Stimulated activated naive CD8-positive, alpha-beta T cell treated with anti-CD3 and anti-CD28 coated beads, Interleukin-15, Interleukin-2, amounts not matched to agents 100 ng/mL and 50 ng/mL, for 24 hours (primary cell): ENCODE measurements at regions not wholly inside any gene's neighbourhood (a gene's known extent, or its start where the extent isn't known, plus 50 kb on each side); places are given as distances from the start of the nearest gene placed in this dataset.

Experiments used
- H3K27ac Mint-ChIP-seq: one replicate; pipeline ENCODE4 v1.8.0; 2021; ENCODE audit warnings: mild to moderate bottlenecking, mixed read lengths
- H3K27me3 Mint-ChIP-seq: one replicate; pipeline ENCODE4 v1.8.0; 2021; ENCODE audit warnings: mixed read lengths
- H3K36me3 Mint-ChIP-seq: one replicate; pipeline ENCODE4 v1.8.0; 2021; ENCODE audit warnings: low read depth, mixed read lengths
- H3K4me1 Mint-ChIP-seq: one replicate; pipeline ENCODE4 v1.8.0; 2021; ENCODE audit warnings: low read depth, mixed read lengths
- H3K4me3 Mint-ChIP-seq: one replicate; pipeline ENCODE4 v1.8.0; 2021; ENCODE audit warnings: mild to moderate bottlenecking, mixed read lengths
- H3K9me3 Mint-ChIP-seq: one replicate; pipeline ENCODE4 v1.8.0; 2021; ENCODE audit warnings: mixed read lengths

GRCh38 chr14:98847521-98848468 is 424.2 kb downstream of the BCL11B start:
- H3K27me3 Mint-ChIP-seq: no peaks in the 10 kb centered on the region
- no peak overlapping the region for H3K4me3 Mint-ChIP-seq
- H3K4me1 Mint-ChIP-seq: peaks cover 4% of the 10 kb centered on the region
- H3K9me3 Mint-ChIP-seq: no peaks in the 10 kb centered on the region
- H3K27ac Mint-ChIP-seq: no peak overlapping the region
- H3K36me3 Mint-ChIP-seq: no peaks in the 10 kb centered on the region

GRCh38 chr14:98853063-98853729 is 418.8 kb downstream of the BCL11B start:
- no peaks in the 10 kb centered on the region for H3K27me3 Mint-ChIP-seq
- no peaks in the 10 kb centered on the region for H3K36me3 Mint-ChIP-seq
- H3K4me1 Mint-ChIP-seq: no peaks in the 10 kb centered on the region
- no peak overlapping the region for H3K27ac Mint-ChIP-seq
- H3K4me3 Mint-ChIP-seq: no peak overlapping the region
- no peaks in the 10 kb centered on the region for H3K9me3 Mint-ChIP-seq

- Mint-ChIP-seq H3K27me3 (no peaks in the 10 kb centered on the region), H3K36me3 (no peaks in the 10 kb centered on the region), H3K4me3 (no peak overlapping the region), H3K27ac (no peak overlapping the region), H3K9me3 (no peaks in the 10 kb centered on the region), H3K4me1 (no peaks in the 10 kb centered on the region)
Observed at GRCh38 chr14:98855926-98856715, 415.9 kb downstream of the BCL11B start.

GRCh38 chr14:98858158-98858557 is 413.8 kb downstream of the BCL11B start:
- no peaks in the 10 kb centered on the region for H3K27me3 Mint-ChIP-seq
- no peaks in the 10 kb centered on the region for H3K36me3 Mint-ChIP-seq
- H3K27ac Mint-ChIP-seq: no peak overlapping the region
- no peaks in the 10 kb centered on the region for H3K4me1 Mint-ChIP-seq
- H3K9me3 Mint-ChIP-seq: no peaks in the 10 kb centered on the region
- H3K4me3 Mint-ChIP-seq: no peak overlapping the region

- no peak overlapping the region for H3K27ac Mint-ChIP-seq
- H3K4me3 Mint-ChIP-seq: no peak overlapping the region
- H3K4me1 Mint-ChIP-seq: no peaks in the 10 kb centered on the region
- H3K27me3 Mint-ChIP-seq: no peaks in the 10 kb centered on the region
- no peaks in the 10 kb centered on the region for H3K9me3 Mint-ChIP-seq
- no peaks in the 10 kb centered on the region for H3K36me3 Mint-ChIP-seq
Observed at GRCh38 chr14:98858561-98858960, 413.4 kb downstream of the BCL11B start.

- Mint-ChIP-seq H3K36me3 (no peaks in the 10 kb centered on the region), H3K4me1 (no peaks in the 10 kb centered on the region), H3K27me3 (no peaks in the 10 kb centered on the region), H3K4me3 (no peak overlapping the region), H3K27ac (no peak overlapping the region), H3K9me3 (no peaks in the 10 kb centered on the region)
Observed at GRCh38 chr14:98859301-98859700, 412.7 kb downstream of the BCL11B start.

GRCh38 chr14:98864211-98864610 is 407.8 kb downstream of the BCL11B start:
- H3K9me3 Mint-ChIP-seq: no peaks in the 10 kb centered on the region
- H3K27me3 Mint-ChIP-seq: no peaks in the 10 kb centered on the region
- no peak overlapping the region for H3K27ac Mint-ChIP-seq
- no peaks in the 10 kb centered on the region for H3K36me3 Mint-ChIP-seq
- peaks cover 4% of the 10 kb centered on the region for H3K4me1 Mint-ChIP-seq
- H3K4me3 Mint-ChIP-seq: no peak overlapping the region

GRCh38 chr14:98867146-98867545 is 404.9 kb downstream of the BCL11B start:
- no peaks in the 10 kb centered on the region for H3K36me3 Mint-ChIP-seq
- H3K27ac Mint-ChIP-seq: no peak overlapping the region
- H3K27me3 Mint-ChIP-seq: no peaks in the 10 kb centered on the region
- H3K4me3 Mint-ChIP-seq: no peak overlapping the region
- no peaks in the 10 kb centered on the region for H3K9me3 Mint-ChIP-seq
- H3K4me1 Mint-ChIP-seq: peaks cover 4% of the 10 kb centered on the region

GRCh38 chr14:98867726-98868125 is 404.3 kb downstream of the BCL11B start:
- no peaks in the 10 kb centered on the region for H3K27me3 Mint-ChIP-seq
- H3K27ac Mint-ChIP-seq: no peak overlapping the region
- no peak overlapping the region for H3K4me3 Mint-ChIP-seq
- H3K9me3 Mint-ChIP-seq: no peaks in the 10 kb centered on the region
- no peaks in the 10 kb centered on the region for H3K36me3 Mint-ChIP-seq
- peaks cover 4% of the 10 kb centered on the region for H3K4me1 Mint-ChIP-seq

- no peak overlapping the region for H3K27ac Mint-ChIP-seq
- peaks cover 4% of the 10 kb centered on the region for H3K9me3 Mint-ChIP-seq
- no peaks in the 10 kb centered on the region for H3K27me3 Mint-ChIP-seq
- no peaks in the 10 kb centered on the region for H3K36me3 Mint-ChIP-seq
- no peak overlapping the region for H3K4me3 Mint-ChIP-seq
- peaks cover 4% of the 10 kb centered on the region for H3K4me1 Mint-ChIP-seq
Observed at GRCh38 chr14:98868866-98869265, 403.1 kb downstream of the BCL11B start.

GRCh38 chr14:98871796-98872195 is 400.2 kb downstream of the BCL11B start:
- Mint-ChIP-seq H3K4me1 (peaks cover 4% of the 10 kb centered on the region), H3K27ac (no peak overlapping the region), H3K9me3 (peaks cover 10% of the 10 kb centered on the region), H3K36me3 (no peaks in the 10 kb centered on the region), H3K4me3 (no peak overlapping the region), H3K27me3 (no peaks in the 10 kb centered on the region)

- Mint-ChIP-seq H3K9me3 (peaks cover 34% of the 10 kb centered on the region), H3K36me3 (no peaks in the 10 kb centered on the region), H3K4me3 (no peak overlapping the region), H3K4me1 (no peaks in the 10 kb centered on the region), H3K27me3 (no peaks in the 10 kb centered on the region), H3K27ac (no peak overlapping the region)
Observed at GRCh38 chr14:98877065-98877464, 394.9 kb downstream of the BCL11B start.

- no peaks in the 10 kb centered on the region for H3K27me3 Mint-ChIP-seq
- no peak overlapping the region for H3K4me3 Mint-ChIP-seq
- no peaks in the 10 kb centered on the region for H3K4me1 Mint-ChIP-seq
- peaks cover 32% of the 10 kb centered on the region for H3K9me3 Mint-ChIP-seq
- no peak overlapping the region for H3K27ac Mint-ChIP-seq
- H3K36me3 Mint-ChIP-seq: no peaks in the 10 kb centered on the region
Observed at GRCh38 chr14:98878282-98878681, 393.7 kb downstream of the BCL11B start.

GRCh38 chr14:98886982-98887381 is 385.0 kb downstream of the BCL11B start:
- no peaks in the 10 kb centered on the region for H3K36me3 Mint-ChIP-seq
- no peak overlapping the region for H3K4me3 Mint-ChIP-seq
- H3K27me3 Mint-ChIP-seq: no peaks in the 10 kb centered on the region
- no peak overlapping the region for H3K27ac Mint-ChIP-seq
- no peaks in the 10 kb centered on the region for H3K4me1 Mint-ChIP-seq
- peaks cover 3% of the 10 kb centered on the region for H3K9me3 Mint-ChIP-seq

- Mint-ChIP-seq H3K36me3 (no peaks in the 10 kb centered on the region), H3K27me3 (no peaks in the 10 kb centered on the region), H3K9me3 (peaks cover 3% of the 10 kb centered on the region), H3K27ac (no peak overlapping the region), H3K4me3 (no peak overlapping the region), H3K4me1 (no peaks in the 10 kb centered on the region)
Observed at GRCh38 chr14:98888281-98888680, 383.7 kb downstream of the BCL11B start.
